ENCODE measurements at regions not wholly inside any gene's neighbourhood (a gene's known extent, or its start where the extent isn't known, plus 50 kb on each side); places are given as distances from the start of the nearest gene placed in this dataset.

DNA sequence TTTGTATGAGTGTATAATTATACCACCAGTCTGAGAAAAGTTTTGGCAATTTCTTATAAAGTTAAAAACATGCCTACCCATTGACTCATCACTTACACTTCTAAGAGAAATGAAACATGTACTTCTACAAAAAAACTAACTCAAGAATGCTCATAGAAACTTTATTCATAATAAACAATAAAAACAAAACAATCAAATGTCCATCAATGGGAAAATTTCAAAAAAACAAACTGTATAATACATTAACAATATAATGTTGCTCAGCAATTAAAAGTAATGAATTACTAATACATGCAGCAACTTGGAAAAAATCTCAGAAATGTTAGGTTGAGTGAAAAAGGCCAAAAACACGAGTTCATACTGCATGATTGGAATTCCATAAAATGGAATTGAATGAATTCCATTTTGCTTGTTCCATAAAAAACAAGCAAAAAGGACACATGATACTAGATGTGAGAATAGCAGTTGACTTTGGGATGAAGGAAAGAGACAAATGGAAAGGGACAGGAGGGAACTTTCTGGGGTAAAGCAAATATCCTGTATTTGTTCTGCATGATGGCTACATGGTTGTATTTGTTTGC is 726.6 kb downstream of the RFPL4B start:
- TF ChIP-seq, protein P1, sequence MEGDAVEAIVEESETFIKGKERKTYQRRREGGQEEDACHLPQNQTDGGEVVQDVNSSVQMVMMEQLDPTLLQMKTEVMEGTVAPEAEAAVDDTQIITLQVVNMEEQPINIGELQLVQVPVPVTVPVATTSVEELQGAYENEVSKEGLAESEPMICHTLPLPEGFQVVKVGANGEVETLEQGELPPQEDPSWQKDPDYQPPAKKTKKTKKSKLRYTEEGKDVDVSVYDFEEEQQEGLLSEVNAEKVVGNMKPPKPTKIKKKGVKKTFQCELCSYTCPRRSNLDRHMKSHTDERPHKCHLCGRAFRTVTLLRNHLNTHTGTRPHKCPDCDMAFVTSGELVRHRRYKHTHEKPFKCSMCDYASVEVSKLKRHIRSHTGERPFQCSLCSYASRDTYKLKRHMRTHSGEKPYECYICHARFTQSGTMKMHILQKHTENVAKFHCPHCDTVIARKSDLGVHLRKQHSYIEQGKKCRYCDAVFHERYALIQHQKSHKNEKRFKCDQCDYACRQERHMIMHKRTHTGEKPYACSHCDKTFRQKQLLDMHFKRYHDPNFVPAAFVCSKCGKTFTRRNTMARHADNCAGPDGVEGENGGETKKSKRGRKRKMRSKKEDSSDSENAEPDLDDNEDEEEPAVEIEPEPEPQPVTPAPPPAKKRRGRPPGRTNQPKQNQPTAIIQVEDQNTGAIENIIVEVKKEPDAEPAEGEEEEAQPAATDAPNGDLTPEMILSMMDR (IDR thresholded peaks at IDR 0.05): no peak
- TF ChIP-seq POLR2A (IDR thresholded peaks at IDR 0.05): no peak

All from ovary (tissue), 3 donors.